GM21576 (cell line): ENCODE measurements at regions not wholly inside any gene's neighbourhood (a gene's known extent, or its start where the extent isn't known, plus 50 kb on each side); places are given as distances from the start of the nearest gene placed in this dataset.
"Not testable (repeated sequence)": the region's sequence is repeated elsewhere in the genome, so short reads cannot be mapped to it uniquely, and the experiment has no call there.

Experiments
- ATAC-seq: cut with Tn5 transposase; IDR thresholded peaks from one replicate; pipeline ENCODE4 v1.9.1; 2021; ENCODE audit warnings: mild to moderate bottlenecking, moderate library complexity; ENCODE audit not compliant: unreplicated experiment

DNA sequence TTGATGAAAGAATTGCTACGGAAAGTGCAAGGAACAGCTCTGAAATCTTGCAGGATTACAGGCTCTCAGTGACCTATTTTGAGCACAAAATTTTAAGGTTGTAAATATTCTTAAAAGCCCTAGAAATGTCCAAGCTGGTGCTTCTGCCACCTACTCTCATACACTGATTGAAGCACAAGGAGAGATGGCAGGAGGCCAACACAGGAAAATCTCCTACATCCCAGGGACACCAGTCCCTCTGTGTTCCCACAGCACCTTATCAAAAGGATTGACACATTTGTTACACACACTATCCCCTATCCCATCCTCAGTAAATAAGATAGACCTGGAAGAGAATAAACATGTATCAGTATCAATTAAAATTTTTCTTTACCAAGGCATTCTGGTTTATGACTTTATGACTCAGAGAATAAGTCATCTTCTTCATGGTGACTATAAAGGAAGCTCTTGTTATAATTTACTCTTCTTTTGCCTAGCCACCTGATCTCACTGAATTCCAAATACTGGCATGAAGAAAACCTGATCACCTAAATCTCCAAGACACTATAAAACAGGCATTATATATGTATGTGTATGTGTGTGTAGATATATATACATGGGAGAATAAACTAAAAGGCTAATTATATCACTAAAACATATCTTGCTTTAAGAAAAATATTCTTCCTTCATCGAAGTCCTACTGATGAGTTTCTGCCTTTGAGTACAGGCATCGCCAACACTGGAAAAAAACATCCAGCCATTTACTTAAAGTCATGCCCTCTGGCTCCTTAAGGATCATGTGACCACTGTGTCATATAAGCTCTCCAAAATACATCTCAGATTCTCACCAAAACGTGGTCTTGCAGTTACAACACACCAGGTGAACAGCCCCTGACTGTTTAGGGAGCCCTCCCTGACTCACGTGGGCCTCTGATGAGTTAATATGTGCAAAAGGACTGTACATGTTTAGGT is 208.1 kb upstream of the NR2F2 start:
- ATAC-seq = no peak

DNA sequence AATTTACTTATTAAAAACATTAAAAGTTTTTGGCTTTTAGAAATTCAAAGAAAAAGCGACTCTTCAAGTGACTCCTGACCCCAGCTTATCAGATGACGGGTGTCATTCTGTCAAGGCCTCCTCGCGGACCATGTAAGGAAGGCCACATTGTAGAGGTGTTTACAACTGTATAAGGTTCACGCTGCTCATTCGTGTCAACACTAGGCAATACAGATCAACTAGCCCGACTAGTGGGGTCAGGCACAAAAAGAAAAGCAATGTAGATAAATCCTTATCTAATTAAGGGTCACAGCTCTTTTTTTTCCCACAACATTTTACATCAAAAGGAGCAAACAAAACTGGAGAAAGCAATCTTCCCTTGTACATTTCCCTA is 207.5 kb upstream of the NR2F2 start:
- no peak for ATAC-seq

DNA sequence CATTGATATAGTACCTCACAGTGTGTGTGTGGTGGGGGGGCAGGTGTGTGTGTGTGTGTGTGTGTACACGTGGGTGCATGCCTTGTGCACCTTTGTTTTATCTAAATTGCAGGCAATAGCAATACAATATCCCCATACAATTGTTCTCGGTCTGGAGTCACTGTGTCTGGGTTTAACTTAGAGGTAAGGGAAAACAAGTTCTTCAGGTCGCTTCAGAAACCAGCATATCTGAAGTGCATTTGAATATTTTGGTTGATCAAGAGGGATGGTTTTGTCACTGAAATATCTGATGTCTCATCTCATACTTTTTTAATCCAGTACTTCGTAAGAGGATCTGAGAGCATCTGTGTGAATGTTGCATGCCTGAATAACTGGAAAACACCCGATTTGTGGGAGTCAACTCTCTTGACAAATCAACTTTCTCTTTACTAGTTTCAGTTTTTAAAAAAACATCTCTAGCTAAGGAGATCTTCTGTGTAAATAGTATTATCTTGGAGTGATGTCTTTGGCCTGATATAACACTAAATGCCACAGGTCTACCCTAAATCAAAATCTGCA is 206.8 kb upstream of the NR2F2 start:
- no peak for ATAC-seq

DNA sequence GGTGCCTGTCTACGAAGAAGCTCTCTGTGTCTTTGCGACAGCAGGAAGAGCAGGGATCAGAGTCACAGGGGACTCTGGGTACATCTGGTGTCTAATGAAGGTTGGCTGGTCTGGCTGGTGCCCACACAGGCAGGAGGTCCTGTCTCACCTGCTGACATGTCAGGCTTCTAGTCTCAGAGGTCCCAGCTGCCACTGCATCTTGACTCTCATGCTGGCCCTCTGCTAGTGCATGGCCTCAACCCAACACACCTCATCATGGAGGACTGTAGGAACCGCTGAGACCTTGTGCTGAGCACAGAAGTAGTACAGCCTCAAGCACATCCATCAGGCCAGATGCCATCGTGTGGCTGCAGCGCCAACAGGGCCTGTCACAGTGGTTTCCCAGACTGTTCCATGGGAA is 206.1 kb upstream of the NR2F2 start:
- ATAC-seq = no peak

DNA sequence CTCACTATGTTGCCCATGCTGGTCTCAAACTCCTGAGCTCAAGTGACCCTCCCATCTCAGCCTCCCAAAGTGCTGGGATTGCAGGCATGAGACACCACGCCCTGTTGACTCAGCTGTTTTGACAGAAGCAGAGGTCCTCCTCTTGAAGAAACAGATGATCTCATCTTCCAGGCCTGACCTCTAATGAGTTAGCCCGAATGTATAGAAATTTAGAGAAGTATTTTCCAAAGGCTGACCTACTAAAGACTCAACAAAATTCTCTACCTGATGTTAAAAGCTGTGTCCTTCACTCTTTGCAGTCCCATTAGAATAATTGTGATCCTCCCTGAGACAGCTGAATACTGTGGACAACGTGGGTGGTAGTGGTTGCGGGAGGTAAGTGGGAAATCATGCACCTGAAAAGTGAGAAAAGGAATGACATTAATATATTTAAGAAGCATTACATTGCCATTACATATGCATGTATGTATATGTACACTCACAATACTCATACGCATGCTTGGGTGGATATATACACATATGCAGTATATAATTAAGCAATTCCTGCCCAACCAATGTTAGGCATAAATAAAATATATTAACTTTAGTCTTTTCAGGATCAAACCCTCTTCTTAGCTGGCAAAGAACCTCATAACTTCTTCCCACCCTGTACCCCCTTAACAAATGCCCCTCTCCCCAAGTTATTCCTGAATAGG is 204.6 kb upstream of the NR2F2 start:
- no peak for ATAC-seq

DNA sequence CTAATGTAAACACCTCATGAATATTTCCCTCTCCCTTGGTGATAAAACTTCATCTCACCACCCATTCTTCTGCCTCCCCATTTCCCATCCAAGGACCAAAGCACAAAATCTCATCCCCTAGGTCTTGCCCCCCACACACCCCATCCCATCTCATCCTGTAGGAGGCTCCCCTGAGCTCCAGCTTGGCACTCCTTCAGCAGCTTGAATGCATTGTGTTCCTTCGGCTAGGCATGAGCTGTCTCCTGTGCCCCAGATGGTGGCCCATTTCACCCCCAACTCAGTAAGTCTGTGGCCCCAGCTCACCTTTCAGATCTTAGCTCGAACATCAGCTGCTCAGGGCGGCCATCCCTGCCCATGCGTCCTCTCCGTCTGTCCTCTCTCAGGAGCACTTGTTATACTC is 203.6 kb upstream of the NR2F2 start:
- no peak for ATAC-seq

DNA sequence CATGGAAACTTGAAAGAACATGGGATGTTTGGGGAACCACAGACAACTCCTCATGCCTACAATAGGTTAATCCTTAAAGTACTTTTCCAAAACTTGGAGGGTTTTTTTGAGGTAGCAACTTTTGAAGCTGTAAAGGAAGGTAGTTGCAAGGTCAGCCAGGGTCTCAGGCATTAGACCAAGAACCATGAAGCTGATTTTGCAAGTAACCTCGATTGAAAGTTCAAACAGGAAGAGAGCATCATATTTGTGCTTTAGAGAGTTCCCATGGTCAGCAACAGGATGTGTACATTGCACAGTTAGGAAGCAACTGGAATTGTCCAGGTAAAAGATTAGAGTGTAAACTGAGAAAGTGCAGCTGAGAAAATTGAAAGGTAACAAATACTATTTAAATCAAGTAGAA is 199.8 kb upstream of the NR2F2 start:
- no peak for ATAC-seq

DNA sequence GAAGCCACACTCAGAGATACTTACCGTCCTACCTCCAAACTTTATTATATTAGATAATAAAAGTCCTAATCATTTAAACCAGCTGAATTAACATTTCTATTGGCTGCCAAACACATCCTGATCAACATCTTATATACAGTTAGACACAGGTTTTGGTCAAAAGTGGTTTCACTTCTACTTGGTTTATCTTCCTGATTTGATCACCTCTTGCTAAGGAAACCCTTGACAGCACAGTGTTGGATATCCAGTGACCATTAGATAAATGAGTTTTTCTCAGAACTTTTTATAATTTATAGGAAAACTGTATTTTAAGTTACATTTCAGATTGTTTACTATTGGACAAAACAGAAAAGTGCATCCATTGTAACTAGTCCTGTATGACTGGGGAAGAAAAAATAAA is 198.4 kb upstream of the NR2F2 start:
- ATAC-seq = no peak

DNA sequence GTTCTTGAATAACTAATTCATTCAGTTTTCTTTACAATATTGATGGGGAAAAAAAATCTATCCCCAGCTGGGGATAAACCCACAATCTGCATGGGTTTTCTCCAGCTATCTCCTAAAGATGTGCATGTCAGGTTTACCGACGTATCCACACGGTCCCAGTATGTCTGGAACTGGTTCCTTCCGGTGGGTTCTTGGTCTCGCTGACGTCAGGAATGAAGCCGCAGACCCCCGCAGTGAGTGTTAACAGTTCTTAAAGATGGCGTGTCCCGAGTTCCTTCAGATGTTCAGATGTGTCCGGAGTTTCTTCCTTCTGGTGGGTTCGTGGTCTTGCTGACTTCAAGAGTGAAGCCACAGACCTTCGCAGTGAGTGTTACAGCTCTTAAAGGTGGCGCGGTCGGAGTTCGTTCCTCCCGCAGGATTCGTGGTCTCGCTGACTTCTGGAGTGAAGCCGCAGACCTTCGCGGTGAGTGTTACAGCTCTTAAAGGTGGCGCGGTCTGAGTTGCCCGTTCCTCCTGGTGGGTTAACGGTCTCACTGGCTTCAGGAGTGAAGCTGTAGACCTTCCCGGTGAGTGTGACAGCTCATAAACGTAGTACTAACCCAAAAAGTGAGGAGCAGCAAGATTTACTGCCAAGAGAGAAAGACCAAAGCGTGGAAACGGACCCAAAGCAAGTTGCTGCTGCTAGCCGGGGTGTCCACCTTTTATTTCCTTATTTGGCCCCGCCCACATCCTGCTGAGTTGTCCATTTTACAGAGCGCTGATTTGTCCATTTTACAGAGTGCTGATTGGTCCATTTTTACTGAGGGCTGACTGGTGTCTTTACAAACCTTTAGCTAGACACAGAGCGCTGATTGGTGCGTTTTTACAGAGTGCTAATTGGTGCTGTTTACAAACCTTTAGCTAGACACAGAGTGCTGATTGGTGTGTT is 195.1 kb upstream of the NR2F2 start:
- ATAC-seq = no peak

DNA sequence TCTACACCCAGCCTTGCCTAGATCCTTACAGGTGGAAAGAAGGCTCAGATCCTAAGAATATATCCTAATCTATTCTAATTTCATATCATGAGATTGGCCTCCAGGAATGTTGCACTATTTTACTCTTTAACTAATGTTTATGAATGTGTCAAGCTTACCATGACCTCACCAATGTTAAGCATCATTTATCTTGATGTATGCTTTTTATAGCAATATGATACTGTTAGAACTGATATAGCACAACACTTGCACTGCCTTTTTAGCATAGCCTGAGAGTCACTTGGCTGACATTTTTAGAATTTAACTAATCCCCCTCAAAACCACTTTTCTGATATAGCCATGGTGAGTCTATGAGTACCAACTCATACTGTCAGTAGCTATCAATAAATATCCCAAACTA is 191.5 kb upstream of the NR2F2 start:
- ATAC-seq = no peak

DNA sequence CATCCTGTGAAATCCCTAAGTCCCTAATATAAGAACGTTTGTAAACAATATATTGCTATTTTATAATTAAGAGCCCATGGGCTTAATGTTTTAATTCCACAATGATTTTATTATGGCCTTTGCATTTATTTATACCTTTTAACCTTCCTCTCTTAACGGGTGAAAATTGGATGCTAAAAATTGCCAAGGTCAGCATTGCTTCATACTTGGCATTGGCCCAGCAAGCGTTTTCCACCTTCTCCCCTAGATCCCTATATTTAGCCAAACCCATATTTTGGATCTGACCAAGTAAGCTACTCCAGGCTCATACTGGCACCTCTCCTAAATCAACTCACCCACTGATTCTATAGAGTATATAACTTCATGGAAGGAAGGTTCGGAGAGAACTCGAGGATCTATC is 188.0 kb upstream of the NR2F2 start:
- ATAC-seq = no peak

DNA sequence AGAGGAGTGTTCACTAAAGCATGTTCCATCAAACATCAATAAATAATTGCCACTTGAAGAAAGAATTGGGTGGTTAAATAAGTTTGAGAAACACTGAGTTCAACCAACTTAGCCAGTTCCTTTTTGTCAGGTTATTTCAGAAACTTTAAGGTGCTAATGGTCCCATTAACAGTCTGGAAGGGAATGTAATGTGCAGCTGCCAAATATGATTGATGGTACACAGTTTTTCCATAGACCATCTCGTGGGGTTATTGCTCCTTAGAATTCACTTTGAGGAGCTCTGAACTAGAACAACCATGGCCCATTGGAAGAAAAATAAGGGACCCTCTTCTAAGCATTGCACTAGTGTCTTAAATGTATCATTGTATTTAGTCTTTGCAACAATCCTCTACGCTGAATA is 185.8 kb upstream of the NR2F2 start:
- no peak for ATAC-seq

DNA sequence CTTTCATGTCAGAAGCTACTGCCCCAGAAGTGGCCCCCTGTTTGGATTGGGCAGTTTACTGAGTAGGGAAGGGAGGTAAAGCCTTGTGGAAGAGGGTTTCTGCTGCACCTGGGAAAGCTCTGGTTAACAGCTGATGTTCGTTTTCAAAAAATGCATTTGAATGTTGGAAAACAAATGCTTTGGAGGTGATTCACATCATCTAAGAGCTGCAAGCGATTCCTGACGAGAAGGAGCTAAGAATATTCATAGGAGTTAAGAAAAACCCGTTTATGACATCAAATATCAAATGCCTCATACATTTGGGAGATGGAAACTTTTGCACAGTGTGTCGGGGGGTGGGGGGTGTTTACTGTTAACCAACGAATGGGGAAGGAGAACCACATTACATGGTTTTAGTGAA is 183.8 kb upstream of the NR2F2 start:
- ATAC-seq = no peak

DNA sequence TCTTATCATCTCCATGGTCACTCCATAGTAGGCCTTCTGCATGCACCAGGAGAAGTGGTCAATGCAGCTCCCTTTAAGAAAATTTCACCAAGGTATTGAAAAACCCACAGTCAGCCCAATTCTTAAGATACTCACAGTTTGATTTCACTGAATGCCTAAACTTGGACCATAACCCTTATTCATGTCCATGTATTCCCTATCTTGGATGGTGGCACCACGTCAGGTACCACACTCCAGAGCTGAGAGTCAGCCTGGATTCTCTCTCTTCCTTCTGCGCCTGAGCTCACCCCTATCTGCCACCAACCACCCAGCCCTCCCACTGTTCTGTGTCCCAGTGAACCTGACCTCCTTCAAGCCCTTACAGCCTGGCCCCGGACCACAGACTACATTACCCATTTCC is 183.2 kb upstream of the NR2F2 start:
- ATAC-seq = no peak

DNA sequence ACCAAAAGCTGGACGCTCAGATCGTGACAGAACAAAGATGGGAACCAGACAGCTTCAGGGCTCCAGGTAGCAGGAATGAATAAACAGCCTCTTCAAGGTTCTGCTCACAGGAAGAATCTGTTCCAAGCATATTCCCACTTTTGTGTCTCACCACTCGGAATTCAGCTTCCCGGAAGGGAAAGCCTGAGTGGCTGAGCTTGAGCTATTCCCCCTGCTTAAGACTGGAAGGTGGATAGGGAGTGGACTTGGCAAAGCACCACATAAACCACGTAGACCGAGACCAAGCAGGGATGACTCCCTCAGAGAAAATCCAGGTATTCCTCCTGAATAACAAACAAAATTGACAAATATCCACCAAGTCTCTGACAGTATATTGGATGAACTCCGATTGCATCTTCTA is 180.2 kb upstream of the NR2F2 start:
- no peak for ATAC-seq

DNA sequence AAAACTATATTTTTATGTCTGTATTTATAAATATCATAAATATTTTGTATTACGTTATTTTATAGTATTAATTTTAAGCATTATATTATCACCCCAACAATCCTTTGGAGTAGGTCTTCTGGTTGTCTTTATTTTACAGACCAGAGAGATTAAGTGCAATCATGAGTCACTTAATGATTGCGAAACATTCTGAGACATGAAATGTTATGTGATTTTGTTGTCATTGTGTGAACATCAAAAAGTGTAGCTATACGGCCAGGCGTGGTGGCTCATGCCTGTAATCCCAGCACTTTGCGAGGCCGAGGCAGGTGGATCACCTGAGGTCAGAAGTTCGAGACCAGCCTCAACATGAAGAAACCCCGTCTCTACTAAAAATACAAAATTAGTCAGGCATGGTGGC is 178.8 kb upstream of the NR2F2 start:
- ATAC-seq = not testable (repeated sequence)

DNA sequence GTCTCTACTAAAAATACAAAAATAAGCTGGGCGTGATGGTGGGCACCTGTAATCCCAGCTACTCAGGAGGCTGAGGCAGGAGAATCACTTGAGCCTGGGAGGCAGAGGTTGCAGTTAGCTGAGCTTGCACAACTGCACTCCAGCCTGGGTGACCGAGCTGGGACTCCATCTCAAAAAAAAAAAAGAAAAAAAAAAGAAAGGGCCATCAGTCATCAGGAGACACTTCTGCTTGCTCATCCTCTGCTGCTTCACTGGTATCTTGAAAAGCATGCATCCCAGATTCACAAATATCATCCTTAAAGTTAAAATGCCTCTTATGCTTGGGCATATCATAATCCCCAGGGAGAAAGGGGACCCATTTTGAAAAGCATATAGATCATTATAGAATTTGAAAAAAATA is 176.6 kb upstream of the NR2F2 start:
- no peak for ATAC-seq

DNA sequence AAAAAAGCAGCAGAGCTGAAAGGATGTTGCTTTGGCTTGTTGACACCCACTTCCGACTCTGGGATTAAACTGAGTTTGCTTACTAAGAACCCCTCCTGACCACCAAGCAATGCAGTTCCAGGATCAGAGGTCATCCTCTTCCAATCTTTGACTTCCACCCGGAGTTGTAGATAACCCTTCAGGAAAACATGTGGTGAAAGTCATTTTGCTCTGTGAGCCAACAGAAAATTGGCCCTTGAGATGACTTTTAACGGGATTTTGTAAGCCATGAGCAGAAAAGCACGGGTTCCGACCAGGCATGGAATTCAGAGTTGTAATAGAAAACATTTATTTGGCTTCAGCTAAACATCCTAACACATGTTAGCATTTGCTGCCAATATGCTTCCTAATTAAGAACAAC is 171.6 kb upstream of the NR2F2 start:
- ATAC-seq = no peak

DNA sequence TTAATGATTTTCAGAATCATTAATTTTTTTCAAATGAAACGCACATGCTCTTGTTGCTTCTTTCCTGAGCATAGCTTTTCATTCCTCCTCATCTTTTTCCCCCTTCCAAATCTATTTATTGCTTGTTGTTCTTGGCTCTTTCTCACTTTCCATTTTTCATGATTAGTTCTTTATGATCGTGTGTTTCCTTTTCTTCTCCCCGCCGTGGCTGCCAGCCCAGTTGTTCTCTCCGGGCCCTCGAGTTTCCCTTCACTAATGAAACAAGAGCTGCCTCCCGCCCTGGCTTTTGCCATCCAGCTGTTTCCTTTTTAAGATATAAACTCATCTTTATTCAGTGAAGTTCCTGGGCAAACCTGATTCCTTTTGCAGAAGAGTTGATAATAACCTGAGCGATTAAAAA is 170.2 kb upstream of the NR2F2 start:
- ATAC-seq = no peak

DNA sequence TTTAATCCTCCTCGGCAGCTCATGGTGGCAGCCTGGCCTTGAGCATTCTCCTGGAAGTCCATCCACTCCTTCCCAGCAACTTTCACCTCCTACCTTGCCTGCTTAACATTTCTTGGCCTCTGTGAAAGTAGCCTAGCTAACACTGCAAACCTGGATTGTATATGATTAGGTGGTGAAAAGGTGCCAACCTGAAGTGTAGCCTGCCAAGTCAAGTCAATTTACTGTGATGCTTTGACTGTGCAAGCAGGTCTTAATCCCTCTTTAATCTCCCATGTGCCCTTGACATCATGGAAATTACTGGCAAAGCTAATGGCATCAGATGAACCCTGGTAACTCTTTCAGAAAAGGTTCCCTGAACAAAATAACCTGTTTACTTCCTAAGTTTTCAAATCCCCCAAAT is 169.7 kb upstream of the NR2F2 start:
- ATAC-seq = no peak

DNA sequence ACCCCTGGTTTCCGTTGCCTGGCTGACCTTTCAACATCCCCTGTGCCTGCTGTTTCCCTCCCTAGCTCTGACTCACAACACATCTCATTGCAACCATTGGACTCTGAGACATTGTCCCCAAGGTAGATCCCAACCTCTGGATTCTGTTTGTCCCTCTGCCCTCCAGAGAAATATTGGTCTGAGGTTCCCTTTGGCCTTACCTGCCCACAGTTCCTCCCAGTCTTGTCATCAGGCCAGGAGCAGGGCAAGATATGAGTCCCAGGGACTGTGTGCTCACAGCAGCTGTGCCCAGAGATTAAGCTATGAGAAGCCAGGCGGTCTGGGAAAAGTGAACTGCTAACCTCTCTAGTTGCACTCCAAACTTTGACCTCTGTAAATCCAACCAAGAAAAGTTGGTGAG is 168.2 kb upstream of the NR2F2 start:
- no peak for ATAC-seq
